Activated CD8-positive, alpha-beta memory T cell treated with anti-CD3 and anti-CD28 coated beads, Interleukin-2, amount 10 ng/mL, durations not matched to agents 7 days and 5 days (primary cell): ENCODE measurements at regions not wholly inside any gene's neighbourhood (a gene's known extent, or its start where the extent isn't known, plus 50 kb on each side); places are given as distances from the start of the nearest gene placed in this dataset.

ENCODE experiments used
- ATAC-seq: fragments of 150-1000 bp; cut with Tn5 transposase; one replicate; pipeline ENCODE4 v1.10.0; 2021; ENCODE audit warnings: moderate library complexity
- CTCF ChIA-PET: fragments of 350-600 bp; sonication (Branson Sonifier 250); formaldehyde crosslinking; loops from one replicate; lab custom pipeline; 2021; ENCODE audit warnings: antibody characterized with exemption; lab: Charles Lee
- DNase-seq: peaks from one replicate; pipeline ENCODE4 v3.0.0-alpha.2; 2020
- H3K27ac Mint-ChIP-seq: one replicate; pipeline ENCODE4 v1.8.0; 2021; ENCODE audit warnings: mild to moderate bottlenecking, mixed read lengths
- H3K27me3 Mint-ChIP-seq: one replicate; pipeline ENCODE4 v1.8.0; 2021; ENCODE audit warnings: mixed read lengths
- H3K36me3 Mint-ChIP-seq: one replicate; pipeline ENCODE4 v1.8.0; 2021; ENCODE audit warnings: mild to moderate bottlenecking, mixed read lengths
- H3K4me1 Mint-ChIP-seq: one replicate; pipeline ENCODE4 v1.8.0; 2021; ENCODE audit warnings: mixed read lengths
- H3K4me3 Mint-ChIP-seq: one replicate; pipeline ENCODE4 v1.8.0; 2021; ENCODE audit warnings: mild to moderate bottlenecking, moderate library complexity, mixed read lengths
- H3K9me3 Mint-ChIP-seq: one replicate; pipeline ENCODE4 v1.8.0; 2022; ENCODE audit warnings: low read depth, mixed read lengths

GRCh38 chr2:238689331-238689730 is 158.6 kb upstream of the TWIST2 start:
- CTCF ChIA-PET: no interaction called here
- H3K27ac Mint-ChIP-seq: no peak overlapping the region
- no peaks in the 10 kb centered on the region for H3K36me3 Mint-ChIP-seq
- H3K4me1 Mint-ChIP-seq: no peaks in the 10 kb centered on the region
- DNase-seq (no peak), ATAC-seq (no peak)
- H3K9me3 Mint-ChIP-seq: no peaks in the 10 kb centered on the region
- peaks cover 10% of the 10 kb centered on the region for H3K27me3 Mint-ChIP-seq
- H3K4me3 Mint-ChIP-seq: no peak overlapping the region

DNA sequence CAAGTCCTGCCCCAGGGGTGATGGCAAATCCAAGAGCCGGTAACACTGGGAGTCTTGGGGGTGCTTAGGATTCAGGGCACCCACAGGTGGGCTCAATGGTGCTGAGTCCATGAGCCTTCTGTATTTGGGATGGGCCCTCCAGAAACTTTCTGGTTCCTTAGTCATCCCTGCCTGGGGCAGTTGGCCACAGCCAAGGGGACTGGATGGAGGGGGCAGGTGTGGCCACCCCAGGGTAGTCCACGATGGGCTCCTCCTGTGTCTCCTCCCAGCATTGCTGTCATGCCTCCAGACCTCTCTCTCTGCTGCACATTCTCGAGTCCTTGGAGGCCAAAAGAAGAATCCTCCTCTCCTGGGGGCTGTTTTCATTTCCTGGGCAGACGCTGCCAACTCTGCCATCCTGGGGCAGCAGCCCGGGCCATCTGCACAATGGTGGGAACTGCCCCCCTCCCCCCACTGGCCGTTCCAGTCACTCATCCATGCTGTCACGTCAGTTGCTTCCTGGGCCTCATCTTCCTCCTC is 158.0 kb upstream of the TWIST2 start:
- H3K36me3 Mint-ChIP-seq: no peaks in the 10 kb centered on the region
- CTCF ChIA-PET: no interaction called here
- no peak for DNase-seq

DNA sequence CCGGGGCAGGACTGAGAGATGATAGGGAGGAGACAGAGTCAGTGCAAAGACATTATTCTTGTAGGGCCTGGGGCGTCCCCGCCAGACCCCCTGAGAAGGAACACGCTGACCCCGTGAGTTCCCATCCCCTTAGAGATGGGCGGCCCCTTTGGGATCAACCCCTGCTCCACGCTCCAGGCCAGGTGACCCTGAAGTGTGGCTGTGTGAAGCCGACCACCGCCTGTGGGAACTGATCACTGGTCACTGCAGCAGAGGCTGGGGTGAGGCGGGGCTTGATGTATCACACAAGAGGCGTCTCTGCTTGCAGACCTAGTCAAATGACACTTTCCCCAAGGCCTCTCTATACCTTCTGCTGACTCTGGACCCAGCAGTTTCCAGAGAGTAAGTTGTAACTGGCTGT is 157.4 kb upstream of the TWIST2 start:
- H3K27me3 Mint-ChIP-seq: peaks cover 5% of the 10 kb centered on the region
- no peak overlapping the region for H3K27ac Mint-ChIP-seq
- no peaks in the 10 kb centered on the region for H3K9me3 Mint-ChIP-seq
- H3K4me3 Mint-ChIP-seq: no peak overlapping the region
- no peak for DNase-seq
- CTCF ChIA-PET: no interaction called here
- no peaks in the 10 kb centered on the region for H3K4me1 Mint-ChIP-seq
- no peak for ATAC-seq
- H3K36me3 Mint-ChIP-seq: no peaks in the 10 kb centered on the region

More for the DNA sequence above, 158.0 kb upstream of the TWIST2 start:
- H3K9me3 Mint-ChIP-seq: no peaks in the 10 kb centered on the region
- H3K4me3 Mint-ChIP-seq: no peak overlapping the region
- ATAC-seq: no peak
- H3K4me1 Mint-ChIP-seq: no peaks in the 10 kb centered on the region
- H3K27ac Mint-ChIP-seq: no peak overlapping the region
- H3K27me3 Mint-ChIP-seq: peaks cover 7% of the 10 kb centered on the region

DNA sequence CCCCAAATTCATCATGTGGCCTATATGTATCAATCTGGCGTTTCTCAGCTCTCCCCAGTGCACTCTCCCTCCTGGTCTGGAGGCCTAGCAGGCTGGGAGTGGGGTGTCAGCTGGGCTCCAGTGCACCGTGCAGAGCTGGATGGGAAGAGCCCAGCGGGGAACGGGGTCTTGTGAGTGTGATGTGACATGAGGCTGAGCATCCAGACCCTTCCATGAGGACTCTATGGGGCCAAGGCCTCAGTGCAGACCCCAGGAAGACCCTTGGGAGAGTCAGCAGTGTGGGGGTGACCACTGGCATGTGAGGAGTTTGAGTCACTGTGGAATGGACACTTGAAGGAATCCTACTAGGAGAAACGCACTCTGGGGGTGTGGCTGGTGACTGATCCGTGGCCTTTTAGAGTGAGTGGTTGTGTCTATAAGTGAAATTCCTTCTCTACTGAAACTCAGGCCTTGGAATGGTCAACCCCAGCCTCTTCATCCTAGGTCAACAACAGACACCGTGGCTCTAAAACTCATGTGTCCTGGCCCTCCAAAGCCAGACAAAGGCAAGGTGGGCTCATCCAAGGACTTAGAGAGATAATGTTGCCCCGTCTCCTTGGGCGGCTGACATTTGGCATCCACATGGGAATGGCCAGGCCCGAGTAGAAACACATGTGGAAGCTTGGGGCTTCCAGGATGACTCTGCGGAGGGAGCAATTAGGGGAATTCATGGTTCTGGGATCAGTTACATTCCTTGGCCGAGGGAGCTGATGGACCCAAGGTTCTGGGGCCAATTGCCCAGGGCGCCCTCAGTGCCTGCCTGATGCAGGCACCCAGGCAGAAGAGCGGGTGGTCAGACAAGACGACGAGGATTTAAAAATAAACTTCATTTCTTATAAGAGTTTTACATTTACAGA is 156.0 kb upstream of the TWIST2 start:
- CTCF ChIA-PET: no interaction called here

GRCh38 chr2:238692562-238692961 is 155.3 kb upstream of the TWIST2 start:
- CTCF ChIA-PET: no interaction called here
- DNase-seq: no peak
- H3K4me3 Mint-ChIP-seq: no peak overlapping the region
- no peaks in the 10 kb centered on the region for H3K4me1 Mint-ChIP-seq
- H3K27ac Mint-ChIP-seq: no peak overlapping the region
- no peaks in the 10 kb centered on the region for H3K9me3 Mint-ChIP-seq
- peaks cover 5% of the 10 kb centered on the region for H3K27me3 Mint-ChIP-seq
- H3K36me3 Mint-ChIP-seq: no peaks in the 10 kb centered on the region
- no peak for ATAC-seq

More for the DNA sequence above, 156.0 kb upstream of the TWIST2 start:
- H3K4me1 Mint-ChIP-seq: no peaks in the 10 kb centered on the region
- no peak overlapping the region for H3K4me3 Mint-ChIP-seq
- no peak overlapping the region for H3K27ac Mint-ChIP-seq
- H3K27me3 Mint-ChIP-seq: peaks cover 5% of the 10 kb centered on the region
- no peaks in the 10 kb centered on the region for H3K36me3 Mint-ChIP-seq
- no peak for DNase-seq
- H3K9me3 Mint-ChIP-seq: no peaks in the 10 kb centered on the region
- ATAC-seq: no peak

DNA sequence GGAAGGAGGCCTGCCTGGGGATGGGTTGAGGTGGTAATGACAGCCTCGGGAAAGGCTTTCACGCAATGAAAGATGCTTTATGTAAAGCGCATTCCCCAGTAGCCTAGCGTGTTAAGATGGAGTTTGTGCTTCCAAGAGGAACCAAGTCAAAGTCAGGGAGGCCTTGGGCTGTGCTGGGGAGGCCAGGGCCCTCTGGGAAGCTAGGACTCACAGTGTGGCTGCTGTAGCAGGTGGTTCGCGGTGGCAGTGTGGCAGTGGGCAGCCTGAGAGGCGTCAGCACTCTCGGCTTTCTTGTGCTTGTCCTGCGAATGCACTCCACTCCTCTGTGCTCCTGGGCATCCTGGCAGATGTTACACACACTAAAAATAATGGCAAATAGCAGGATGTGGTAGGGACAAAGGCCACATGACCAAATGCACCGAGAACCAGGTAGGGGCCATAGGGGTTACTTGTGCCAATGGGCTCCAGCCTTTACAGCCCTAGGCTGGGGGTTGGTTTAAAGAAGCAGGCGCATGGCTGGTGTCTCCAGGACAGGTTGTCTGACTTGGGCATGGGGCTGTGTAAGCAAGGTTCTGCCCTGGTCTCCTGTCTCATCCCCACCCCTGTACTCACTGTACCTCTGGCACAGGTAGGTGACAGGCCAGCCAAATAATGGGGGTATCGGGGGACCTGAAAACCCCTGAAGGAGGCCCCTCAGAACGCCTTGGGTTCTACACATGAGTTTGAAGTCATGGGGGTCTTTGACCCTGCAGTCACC is 154.4 kb upstream of the TWIST2 start:
- H3K27ac Mint-ChIP-seq: no peak overlapping the region
- no peak overlapping the region for H3K4me3 Mint-ChIP-seq
- peaks cover 5% of the 10 kb centered on the region for H3K27me3 Mint-ChIP-seq
- no peaks in the 10 kb centered on the region for H3K9me3 Mint-ChIP-seq
- ATAC-seq: no peak
- CTCF ChIA-PET: no interaction called here
- H3K4me1 Mint-ChIP-seq: no peaks in the 10 kb centered on the region
- no peaks in the 10 kb centered on the region for H3K36me3 Mint-ChIP-seq
- no peak for DNase-seq

GRCh38 chr2:238694136-238694755 is 153.6 kb upstream of the TWIST2 start:
- DNase-seq: no peak
- CTCF ChIA-PET: no interaction called here
- ATAC-seq: no peak
- no peak overlapping the region for H3K4me3 Mint-ChIP-seq
- H3K9me3 Mint-ChIP-seq: no peaks in the 10 kb centered on the region
- no peak overlapping the region for H3K27ac Mint-ChIP-seq
- H3K27me3 Mint-ChIP-seq: peaks cover 3% of the 10 kb centered on the region
- H3K36me3 Mint-ChIP-seq: no peaks in the 10 kb centered on the region
- H3K4me1 Mint-ChIP-seq: no peaks in the 10 kb centered on the region

- DNase-seq (no peak), ATAC-seq (no peak)
- CTCF ChIA-PET: interaction anchor here (0.7 kb wide), 1 partner anchor 120 kb away, joined by 3 read pairs; no protein-coding TSS in a partner anchor
- Mint-ChIP-seq H3K4me1 (no peaks in the 10 kb centered on the region), H3K4me3 (no peak overlapping the region), H3K9me3 (no peaks in the 10 kb centered on the region), H3K27ac (no peak overlapping the region), H3K27me3 (peaks cover 3% of the 10 kb centered on the region), H3K36me3 (no peaks in the 10 kb centered on the region)
Measured at GRCh38 chr2:238694922-238695321, 153.0 kb upstream of the TWIST2 start.

- Mint-ChIP-seq H3K36me3 (no peaks in the 10 kb centered on the region), H3K27ac (no peak overlapping the region), H3K9me3 (no peaks in the 10 kb centered on the region), H3K4me1 (no peaks in the 10 kb centered on the region), H3K27me3 (no peaks in the 10 kb centered on the region), H3K4me3 (no peak overlapping the region)
- CTCF ChIA-PET: interaction anchor here (0.7 kb wide), 1 partner anchor 121 kb away, joined by 3 read pairs; no protein-coding TSS in a partner anchor
- ATAC-seq (no peak), DNase-seq (no peak)
Measured at GRCh38 chr2:238695538-238695937, 152.3 kb upstream of the TWIST2 start.

DNA sequence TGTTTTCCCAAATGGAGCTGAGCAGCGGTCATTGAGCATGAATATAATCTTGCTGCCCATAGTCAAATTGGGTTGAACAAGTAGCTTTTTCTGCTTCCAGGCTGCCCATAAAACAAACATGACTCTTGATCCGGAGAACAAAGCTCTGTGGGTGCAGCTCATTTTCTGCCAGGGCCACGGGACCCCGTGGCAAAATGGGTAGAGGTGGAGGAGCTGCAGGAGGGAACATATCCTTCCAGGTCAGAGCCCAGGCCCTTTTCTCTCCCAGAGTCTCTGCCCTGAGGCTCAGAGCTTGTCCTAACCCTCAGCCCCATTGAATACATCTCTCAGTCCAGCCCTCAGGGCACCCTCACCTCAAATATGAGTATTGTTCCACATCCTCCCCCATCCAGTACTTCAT is 151.6 kb upstream of the TWIST2 start:
- no peak overlapping the region for H3K4me3 Mint-ChIP-seq
- DNase-seq (no peak), ATAC-seq (no peak)
- no peaks in the 10 kb centered on the region for H3K4me1 Mint-ChIP-seq
- no peaks in the 10 kb centered on the region for H3K27me3 Mint-ChIP-seq
- no peak overlapping the region for H3K27ac Mint-ChIP-seq
- H3K36me3 Mint-ChIP-seq: no peaks in the 10 kb centered on the region
- no peaks in the 10 kb centered on the region for H3K9me3 Mint-ChIP-seq
- CTCF ChIA-PET: no interaction called here

DNA sequence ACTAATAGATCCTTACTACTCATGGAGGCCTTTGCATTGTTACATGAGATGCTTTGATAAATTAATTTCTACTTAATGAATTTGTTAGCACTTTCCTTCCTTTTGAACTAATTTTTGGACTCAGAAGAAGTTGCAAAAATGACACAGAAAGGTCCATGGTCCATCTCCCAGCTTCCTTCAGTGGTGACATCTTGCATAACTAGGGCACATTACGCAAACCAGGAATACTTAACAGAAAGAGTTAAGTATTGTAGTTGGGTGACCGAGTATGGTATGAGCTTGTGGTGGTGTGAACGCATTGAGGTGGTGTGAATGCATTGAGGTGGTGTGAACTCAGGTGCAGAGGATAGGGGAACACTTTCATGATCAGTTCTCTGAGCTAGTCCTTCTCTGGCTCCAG is 151.1 kb upstream of the TWIST2 start:
- Mint-ChIP-seq H3K27me3 (no peaks in the 10 kb centered on the region), H3K27ac (no peak overlapping the region), H3K4me1 (no peaks in the 10 kb centered on the region), H3K4me3 (no peak overlapping the region), H3K36me3 (no peaks in the 10 kb centered on the region), H3K9me3 (no peaks in the 10 kb centered on the region)
- CTCF ChIA-PET: no interaction called here
- DNase-seq (no peak), ATAC-seq (no peak)

GRCh38 chr2:238697193-238698071 is 150.5 kb upstream of the TWIST2 start:
- Mint-ChIP-seq H3K27ac (no peak overlapping the region), H3K36me3 (no peaks in the 10 kb centered on the region), H3K4me1 (no peaks in the 10 kb centered on the region), H3K4me3 (no peak overlapping the region), H3K27me3 (no peaks in the 10 kb centered on the region), H3K9me3 (no peaks in the 10 kb centered on the region)
- CTCF ChIA-PET: no interaction called here
- DNase-seq (no peak), ATAC-seq (no peak)

- no peaks in the 10 kb centered on the region for H3K9me3 Mint-ChIP-seq
- DNase-seq (no peak), ATAC-seq (no peak)
- H3K27me3 Mint-ChIP-seq: no peaks in the 10 kb centered on the region
- no peak overlapping the region for H3K4me3 Mint-ChIP-seq
- H3K4me1 Mint-ChIP-seq: no peaks in the 10 kb centered on the region
- H3K27ac Mint-ChIP-seq: no peak overlapping the region
- CTCF ChIA-PET: no interaction called here
- no peaks in the 10 kb centered on the region for H3K36me3 Mint-ChIP-seq
Measured at GRCh38 chr2:238698072-238698352, 149.9 kb upstream of the TWIST2 start.
